Prostate gland (tissue), 2 donors: ENCODE measurements at regions not wholly inside any gene's neighbourhood (a gene's known extent, or its start where the extent isn't known, plus 50 kb on each side); places are given as distances from the start of the nearest gene placed in this dataset.

Experiments used
- POLR2A ChIP-seq: fragments of 450-650 bp; IDR thresholded peaks from one replicate; pipeline ENCODE4 v1.6.1; 2016; ENCODE audit warnings: antibody characterized with exemption, mild to moderate bottlenecking
- TF ChIP-seq, protein P1 (sequence below), 4 experiments: fragments of 200-600 bp in 2 of 4; fragments of 450-650 bp in 2 of 4; sonication (generic) in 2 of 4; IDR thresholded peaks; 1 replicate in 3 of 4; 2 replicates in 1 of 4; pipeline ENCODE4 v1.5.1; 2016 to 2019; ENCODE audit warnings: antibody characterized with exemption in 4 of 4, mild to moderate bottlenecking in 2 of 4, moderate library complexity in 2 of 4

GRCh38 chr1:37100310-37100709, 66.0 kb upstream of the GRIK3 start:
- TF ChIP-seq, protein P1, sequence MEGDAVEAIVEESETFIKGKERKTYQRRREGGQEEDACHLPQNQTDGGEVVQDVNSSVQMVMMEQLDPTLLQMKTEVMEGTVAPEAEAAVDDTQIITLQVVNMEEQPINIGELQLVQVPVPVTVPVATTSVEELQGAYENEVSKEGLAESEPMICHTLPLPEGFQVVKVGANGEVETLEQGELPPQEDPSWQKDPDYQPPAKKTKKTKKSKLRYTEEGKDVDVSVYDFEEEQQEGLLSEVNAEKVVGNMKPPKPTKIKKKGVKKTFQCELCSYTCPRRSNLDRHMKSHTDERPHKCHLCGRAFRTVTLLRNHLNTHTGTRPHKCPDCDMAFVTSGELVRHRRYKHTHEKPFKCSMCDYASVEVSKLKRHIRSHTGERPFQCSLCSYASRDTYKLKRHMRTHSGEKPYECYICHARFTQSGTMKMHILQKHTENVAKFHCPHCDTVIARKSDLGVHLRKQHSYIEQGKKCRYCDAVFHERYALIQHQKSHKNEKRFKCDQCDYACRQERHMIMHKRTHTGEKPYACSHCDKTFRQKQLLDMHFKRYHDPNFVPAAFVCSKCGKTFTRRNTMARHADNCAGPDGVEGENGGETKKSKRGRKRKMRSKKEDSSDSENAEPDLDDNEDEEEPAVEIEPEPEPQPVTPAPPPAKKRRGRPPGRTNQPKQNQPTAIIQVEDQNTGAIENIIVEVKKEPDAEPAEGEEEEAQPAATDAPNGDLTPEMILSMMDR (IDR thresholded peaks at IDR 0.05), result no peak
- TF ChIP-seq POLR2A, result no peak
